HG02870 (cell line): ENCODE measurements at regions not wholly inside any gene's neighbourhood (a gene's known extent, or its start where the extent isn't known, plus 50 kb on each side); places are given as distances from the start of the nearest gene placed in this dataset.

Experiments used
- ATAC-seq: cut with Tn5 transposase; IDR thresholded peaks from one replicate; pipeline ENCODE4 v1.9.1; 2021; ENCODE audit warnings: mild to moderate bottlenecking, moderate library complexity; ENCODE audit not compliant: unreplicated experiment

DNA sequence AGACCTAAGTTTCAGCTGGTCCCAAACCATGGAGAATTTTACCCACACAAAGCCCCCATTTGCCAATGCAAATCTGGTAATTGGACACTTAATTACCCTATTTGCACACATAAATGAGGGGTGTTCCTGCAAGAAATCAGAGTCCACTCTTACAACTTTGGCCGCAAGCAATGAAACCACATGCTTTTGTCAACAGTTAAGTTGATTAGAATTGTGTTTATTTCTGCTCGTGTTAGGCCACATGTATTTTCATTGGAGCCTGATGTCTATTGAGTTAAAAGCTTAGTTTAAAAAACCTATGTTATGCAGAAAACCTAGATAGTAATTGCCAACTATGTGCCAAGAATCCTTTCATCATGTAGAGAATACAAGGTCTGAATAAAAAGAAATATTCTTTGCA, 153.8 kb upstream of the CMC1 start:
- ATAC-seq: no peak

DNA sequence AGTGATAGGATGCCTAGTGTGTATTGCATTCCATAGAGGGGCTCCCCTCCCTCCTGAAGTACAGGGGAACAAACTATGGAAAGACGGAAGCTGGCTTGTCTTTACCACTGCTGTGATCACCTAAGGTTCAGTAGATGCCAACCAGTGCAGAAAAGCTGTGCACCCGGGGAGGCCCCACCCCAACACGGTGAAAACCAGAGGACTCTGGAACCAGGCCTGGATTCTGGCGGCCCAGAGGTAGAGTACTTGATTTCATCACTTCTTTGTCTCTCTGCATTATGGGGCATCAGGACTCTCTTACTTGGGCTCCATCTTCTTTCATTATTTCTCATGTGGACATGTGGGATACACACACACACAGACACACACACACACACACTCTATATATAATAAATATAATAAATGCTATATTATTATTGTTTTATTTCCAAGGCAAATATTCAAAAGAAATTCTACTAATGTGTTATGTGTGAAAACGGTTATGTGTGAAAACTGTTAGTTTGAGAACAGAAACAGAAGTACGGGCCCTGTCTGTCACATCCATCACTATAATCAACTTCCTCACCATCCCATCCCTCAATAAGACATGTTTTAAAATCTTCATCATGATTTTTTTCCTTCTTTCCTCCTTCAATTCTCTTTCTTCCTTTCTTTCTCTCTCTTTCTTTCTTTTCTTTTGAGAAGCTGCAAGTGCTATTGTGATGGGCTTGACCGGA, 152.4 kb upstream of the CMC1 start:
- no peak for ATAC-seq

DNA sequence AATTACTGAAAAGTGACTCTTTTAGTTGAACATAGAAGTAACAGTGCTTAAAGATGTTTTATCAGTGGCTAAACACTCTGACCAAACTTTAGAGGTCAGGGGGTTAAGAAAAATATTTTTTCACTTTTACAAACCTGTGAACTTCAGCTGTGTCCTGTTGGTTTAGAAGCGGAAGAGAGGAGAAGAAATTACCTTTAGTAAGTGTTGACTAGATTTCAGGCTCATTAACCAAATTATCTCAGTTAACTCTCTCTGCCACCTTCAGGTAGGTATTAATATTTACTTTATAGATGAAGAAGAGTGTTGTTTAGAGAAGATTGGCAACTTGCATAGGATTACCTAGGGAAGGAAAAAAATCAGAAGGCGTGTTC, 151.9 kb upstream of the CMC1 start:
- ATAC-seq: no peak

DNA sequence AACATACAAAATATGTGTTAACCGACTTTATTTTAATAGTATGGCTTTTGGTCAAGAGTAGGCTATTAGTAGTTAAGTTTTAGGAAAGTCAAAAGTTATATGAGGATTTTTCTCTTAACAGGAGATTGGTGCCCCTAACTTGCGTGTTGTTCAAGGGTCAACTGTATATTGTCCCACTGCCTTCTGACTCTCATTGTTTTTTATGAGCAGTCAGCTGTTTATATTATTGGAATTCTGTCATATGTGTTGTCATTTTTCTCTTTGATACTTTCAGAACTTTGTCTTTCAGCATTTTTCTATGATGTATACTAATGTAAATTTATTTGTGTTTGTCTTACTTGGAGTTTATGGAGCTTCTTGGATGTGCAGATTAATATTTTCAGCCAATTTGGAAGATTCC, 142.1 kb upstream of the CMC1 start:
- no peak for ATAC-seq

DNA sequence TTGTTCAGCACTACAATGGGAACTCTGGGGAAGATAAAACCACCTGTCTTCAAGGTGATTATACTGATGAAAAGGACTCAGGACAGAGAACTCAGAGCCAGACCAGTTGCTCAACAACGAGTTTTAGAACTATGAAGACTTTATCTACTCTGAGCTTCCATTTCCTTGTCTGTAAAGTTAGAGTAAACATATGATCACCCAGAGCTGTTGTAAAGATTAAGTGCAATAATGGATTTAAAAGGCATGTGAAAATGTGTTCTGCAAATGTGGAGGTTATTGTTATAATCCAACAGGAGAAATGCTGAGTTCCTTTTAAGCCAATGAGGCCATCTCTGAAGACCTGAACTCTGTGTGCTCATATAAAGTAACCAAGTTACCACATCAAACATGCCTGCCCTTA, 139.7 kb upstream of the CMC1 start:
- ATAC-seq: no peak

DNA sequence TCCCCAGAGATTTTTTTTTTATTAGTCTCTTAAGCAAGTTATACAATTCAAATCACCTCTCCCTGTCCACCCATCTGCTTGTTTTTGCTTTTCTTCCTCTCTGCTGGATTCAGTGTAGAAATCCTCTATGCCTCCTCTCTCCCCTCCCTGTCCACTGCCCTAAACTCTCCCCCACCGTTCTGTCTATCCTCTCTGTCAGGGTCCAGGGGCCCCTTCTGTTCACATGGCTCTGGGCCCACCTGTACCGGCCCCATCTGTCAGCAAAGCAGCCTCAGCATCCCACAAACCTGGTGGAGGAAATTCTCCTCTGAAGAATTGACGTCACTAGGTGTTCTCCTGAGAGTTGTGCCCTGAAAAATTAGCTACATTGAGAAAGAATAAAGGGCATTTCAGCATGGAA, 137.6 kb upstream of the CMC1 start:
- no peak for ATAC-seq

DNA sequence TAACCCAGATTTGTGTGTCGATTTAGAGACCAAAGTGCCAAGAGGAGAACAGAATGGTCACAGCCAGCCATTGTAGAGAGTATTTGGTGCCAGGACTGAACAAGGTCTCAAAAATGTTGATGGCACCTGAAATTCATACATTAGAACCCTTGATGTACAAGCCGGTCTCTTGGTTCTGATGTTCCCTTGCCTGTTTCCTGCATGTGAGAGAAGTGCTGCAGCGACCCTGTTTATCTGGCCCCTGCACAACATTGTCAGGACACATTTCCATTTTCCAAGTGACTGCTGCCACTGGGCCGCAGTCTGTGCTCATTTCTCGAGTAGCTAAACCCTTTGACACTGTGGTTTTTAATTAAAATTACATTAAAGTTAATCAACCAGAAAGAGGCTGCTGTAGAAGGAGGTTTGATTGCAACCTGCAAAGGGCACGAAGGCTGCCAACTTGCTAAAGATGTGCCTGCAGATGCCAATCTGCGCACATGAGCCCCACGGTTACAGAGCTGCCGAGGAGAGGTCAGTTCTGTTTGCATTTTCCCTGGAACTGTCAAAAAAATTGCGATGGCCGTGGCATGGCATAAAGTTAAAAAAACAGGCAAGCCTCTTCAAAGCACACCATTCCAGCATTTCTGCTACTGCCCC, 136.4 kb upstream of the CMC1 start:
- ATAC-seq: no peak

DNA sequence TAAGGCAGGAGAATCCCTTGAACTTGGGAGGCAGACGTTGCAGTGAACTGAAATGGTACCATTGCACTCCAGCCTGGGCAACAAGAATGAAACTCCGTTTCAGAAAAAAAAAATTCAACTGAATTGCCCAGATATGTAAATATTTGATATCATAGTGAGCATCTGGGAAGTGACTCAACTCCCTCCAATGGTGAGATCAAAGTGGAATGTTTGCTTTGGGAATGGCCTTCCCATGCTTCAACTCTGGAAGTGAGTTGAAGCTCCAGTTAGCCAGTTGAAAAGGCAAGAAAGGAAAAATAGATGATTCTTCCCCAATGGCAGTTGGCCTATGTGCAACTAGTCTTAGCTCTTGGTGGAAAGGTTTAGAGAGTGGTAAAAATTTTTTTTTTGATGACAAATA, 131.6 kb upstream of the CMC1 start:
- ATAC-seq: no peak

DNA sequence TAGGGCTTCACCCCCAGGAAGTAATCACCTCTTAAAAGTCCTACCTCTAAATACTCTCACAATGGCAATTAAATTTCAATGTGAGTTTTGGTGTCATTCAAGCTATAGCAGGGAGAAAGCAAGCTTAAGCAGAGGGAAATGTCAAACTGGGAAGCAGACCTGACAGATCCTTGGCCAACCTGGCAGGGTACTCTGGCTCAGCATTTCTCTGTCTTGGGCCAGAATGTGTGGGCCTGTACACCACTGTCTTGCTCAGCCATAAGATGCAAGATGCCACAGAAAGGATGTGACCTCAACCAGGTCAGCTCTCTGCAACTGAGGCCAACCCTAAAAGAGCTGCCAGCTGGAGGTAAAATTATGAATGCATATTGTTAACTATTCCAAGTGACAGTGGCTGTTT, 130.6 kb upstream of the CMC1 start:
- no peak for ATAC-seq

DNA sequence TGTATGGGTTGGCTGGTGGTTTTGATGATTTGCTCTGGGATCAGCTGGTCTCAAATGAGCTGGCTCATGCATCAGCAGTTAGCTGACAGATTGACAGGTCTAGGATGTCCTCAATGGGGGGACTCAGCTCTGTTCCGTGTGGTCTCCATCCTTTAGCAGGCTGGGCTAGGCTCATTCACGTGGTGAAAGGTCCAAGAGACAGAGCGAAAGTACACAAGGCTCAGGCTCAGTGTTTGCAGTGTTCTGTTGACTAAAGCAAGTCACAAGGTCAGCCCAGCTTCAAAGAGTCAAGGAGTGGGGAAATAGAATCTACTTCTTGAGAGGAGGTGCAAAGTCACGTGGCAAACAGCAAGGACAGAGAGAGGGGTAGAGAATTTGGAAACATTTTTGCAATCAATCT, 126.5 kb upstream of the CMC1 start:
- no peak for ATAC-seq

DNA sequence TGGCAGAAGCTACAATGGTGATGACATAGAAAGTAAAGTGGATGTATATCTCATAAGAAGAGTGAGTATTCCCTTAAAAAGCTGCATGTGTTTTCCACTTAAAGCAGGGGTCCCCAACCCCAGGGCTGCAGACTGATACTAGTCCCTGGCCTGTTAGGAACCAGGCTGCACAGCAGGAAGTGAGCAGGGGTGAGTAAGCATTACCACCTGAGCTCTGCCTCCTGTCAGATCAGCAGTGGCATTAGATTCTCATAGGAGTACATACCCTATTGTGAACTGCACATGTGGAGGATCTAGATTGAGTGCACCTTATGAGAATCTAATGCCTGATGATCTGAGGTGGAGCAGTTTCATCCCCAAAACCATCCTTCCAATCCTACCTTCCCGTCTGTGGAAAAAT, 126.1 kb upstream of the CMC1 start:
- no peak for ATAC-seq

DNA sequence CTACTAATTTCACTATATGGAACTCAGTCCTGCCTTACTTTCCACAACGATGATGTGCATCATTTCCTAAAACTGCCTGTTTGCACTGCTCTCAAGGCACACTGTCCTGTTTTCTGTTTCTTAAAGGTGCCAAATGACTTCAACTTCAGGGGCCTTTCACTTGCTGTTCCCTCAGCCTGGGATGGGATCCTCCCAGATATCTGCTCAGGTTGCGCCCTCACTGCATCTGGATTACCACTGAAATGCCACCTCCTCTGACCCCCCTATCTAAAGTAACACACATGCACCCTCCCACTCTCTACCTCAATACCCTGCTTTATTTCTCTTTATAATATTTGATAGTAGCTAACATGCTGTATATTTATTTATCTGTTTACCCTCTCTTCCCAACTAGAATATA, 123.8 kb upstream of the CMC1 start:
- no peak for ATAC-seq

DNA sequence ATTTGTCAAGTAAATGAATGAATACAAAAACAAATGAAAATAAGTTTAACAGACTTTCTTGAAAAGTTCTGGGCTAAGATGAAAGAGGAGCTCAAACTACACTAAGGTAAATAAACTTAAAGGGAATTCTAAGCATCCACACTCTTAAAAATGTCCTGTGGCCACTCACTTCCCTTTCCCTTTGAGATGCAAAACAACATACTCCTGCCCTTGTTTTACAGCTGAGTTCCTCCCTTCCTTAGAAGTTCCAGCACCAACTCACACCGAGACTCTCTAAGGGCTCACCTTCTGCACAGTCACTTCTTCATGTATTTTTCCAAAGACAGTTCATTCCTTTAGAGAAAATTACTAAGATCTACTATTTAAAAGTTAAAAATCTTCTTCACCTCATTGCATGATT, 123.3 kb upstream of the CMC1 start:
- ATAC-seq: no peak

DNA sequence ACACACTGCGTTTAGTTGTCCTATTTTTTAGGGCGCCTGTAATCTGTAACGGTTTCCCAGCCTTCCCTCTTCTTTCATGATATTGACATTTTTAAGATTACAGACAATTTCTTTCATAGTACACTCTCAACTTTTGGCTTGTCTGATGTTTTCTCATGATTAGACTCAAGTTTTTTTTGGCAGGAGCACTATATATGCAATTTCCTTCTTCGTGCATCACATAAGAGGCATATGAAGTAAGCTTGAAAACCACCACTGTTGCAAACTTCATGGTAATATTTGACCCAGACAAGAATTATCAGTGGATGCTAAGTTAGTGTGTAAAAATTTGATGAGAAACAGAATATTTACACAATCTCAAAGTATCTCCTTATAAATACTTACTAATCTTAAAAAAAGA, 119.2 kb upstream of the CMC1 start:
- no peak for ATAC-seq

DNA sequence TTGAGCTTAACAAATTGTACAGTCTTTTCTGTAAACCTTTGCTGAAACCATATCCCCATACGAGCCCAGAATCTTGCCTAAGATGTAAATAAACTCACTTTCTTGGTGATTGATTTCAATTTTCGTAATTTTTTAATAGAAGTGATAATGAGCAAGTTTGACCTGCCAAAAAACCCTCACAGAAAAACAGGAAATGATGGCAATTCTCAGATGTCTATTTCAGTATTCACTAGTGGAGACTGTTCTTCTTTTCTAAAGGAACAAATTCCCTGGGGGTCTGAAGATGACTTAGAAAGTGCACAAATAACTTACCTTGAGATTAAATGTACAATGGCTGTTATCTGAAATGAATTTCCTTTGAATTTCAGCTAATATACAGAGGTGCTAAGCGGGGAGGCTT, 116.5 kb upstream of the CMC1 start:
- no peak for ATAC-seq

DNA sequence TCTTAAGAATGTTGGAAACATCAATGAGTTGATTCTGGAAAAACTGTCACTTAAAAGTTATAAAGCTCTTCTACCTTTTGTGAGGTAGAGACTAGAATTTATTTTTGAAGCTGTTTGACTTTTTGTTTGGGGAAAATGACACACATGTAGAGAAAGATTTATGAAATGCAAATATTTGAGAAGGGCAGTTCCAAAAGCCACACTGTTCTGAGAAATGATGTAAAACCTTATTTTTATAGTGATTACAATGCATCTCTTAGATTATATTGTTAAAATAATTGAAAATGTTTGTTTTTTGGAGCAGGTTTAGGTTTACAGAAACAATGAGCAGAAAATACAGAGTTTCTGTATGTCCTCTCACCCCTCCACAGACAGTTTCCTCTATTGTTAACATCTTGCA, 116.1 kb upstream of the CMC1 start:
- no peak for ATAC-seq

DNA sequence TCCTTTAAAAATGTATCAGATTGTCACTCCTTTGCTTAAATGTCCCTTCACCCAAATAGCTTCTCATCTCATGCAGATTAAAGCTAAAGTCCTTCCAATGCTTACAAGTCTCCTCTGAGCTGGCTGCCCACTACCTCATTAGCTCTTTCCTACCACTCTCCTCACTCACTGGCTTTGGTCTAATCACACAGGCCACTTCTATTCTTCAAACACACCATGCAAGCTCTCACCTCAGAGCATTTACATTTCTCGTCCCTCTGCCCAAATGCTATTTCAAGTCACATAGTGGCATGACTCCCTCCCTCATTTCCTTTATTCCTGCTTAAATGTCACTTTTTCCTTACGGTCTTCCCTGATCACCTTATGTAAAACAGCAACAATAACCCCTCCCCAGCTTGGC, 110.6 kb upstream of the CMC1 start:
- ATAC-seq: no peak

DNA sequence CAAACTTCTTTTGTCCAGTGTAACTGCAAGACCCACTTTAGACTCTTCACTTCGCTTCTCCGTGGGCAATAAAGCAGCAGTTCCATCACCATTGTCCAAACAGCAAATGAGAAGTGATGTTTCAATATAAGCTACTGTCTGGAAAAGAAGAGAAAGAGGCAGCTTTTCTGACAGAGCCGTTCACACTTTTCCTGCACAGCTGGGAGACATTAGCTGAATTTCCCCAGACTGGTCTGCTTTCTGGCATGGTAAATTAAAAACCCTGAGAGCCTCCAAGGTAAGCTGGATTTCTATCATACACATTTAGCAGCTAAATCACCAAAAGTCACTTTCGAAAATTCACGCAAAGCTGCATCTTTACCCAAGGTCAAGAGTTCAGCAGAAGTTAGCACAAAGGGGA, 108.5 kb upstream of the CMC1 start:
- ATAC-seq: no peak

DNA sequence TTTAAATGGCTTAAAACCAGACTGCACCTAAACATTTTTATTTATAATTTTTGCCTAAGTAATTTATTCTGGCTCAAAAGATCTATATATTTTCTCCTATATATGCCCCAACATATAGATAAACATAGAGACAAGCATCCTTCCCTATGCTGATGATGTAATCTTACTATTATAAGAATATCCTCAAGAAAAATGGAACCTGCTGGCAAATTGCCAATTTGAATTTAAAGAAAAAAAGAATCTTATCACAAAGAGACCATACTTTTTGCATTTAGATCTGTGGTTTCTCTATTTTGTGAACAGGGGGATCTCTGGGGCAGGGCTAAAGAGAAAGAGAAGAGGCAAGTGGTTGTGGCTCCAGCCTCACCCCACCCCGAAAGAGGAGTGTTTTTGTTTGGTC, 107.2 kb upstream of the CMC1 start:
- no peak for ATAC-seq

DNA sequence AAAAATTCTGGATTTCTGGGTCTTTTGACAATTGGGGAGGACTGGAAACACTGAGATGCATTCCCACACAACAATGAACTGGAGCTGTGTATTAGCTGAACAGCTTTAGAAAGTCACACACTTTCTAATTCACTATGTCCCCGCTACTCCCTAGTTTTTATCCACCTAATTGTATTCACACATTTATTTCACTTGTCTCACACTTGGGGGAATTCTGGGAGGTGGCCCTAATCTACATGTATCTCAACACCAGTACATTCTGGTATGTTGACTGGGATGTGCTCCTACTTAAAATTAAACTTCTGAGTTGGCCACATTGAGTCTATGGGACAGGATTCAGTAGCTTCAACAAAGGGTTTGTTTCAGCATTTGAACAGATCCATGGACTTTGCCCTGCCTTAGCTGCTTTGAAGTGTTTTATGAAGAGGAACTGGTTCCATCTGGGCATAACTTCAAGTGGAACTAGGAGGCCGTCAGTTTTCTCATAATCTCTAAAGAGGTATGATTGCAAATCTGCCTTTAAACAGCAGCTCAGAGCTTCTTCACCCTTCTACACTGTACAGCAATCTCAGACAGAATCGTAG, 106.5 kb upstream of the CMC1 start:
- ATAC-seq: no peak

DNA sequence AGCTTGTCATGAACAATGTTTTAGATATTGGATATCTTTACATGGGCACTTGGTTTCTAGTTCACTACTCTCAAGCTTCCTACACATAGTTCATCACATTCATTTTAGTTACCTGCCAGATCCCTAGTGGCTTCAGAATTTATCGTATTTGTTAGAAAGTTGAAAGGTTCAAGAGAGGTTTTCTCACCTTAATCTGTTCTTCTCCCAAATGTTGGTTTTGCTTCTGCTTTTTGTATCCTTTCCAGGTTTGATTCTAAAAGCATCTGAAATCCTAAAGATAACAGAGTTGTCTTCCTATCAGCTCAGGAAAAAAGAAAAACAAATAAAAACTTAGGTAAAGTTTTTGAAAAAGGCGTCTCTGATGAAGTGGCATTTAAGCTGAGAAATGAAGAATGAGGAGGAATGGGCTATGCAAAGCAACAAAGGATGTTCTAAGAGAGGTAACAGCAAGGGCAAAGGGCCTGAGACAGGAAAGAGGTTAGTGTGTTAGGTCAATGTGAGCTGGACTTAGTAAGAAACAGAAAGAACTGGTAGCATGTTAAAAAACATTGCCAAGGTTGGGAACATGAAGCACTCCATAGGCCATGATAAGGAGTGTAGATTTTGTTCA, 104.7 kb upstream of the CMC1 start:
- ATAC-seq: no peak

DNA sequence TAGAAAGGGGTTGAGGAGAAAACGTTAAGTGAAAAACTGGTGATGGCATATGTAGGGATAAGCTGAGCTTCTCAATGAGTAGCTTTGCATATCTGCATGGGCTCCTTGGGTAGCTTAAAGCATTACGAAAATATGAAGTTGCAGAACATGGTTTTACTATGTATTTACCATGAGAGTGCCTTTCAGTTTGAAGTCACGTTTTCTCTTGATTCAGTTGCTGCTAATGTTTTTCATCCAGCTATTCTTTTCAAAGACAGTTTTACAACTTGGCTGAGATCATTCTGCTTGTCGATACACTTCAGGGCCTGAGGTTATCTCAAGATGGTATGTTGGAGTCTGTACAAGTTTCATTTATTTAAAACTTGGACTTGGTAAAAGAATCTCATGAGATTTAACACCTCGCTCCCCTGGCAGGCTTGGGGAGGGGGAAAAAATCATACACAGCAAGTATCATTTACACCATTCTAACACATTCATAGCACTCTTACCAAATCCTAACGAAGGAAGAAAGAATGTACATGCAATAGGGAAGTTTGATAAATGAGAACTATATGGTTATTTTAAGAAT, 103.3 kb upstream of the CMC1 start:
- ATAC-seq: no peak
